ENCODE measurements at regions not wholly inside any gene's neighbourhood (a gene's known extent, or its start where the extent isn't known, plus 50 kb on each side); places are given as distances from the start of the nearest gene placed in this dataset.

GRCh38 chr5:144913661-144914060 is 743.0 kb downstream of the KCTD16 start:
- TF ChIP-seq SIN3A (IDR thresholded peaks at IDR 0.05; ENCODE audit: borderline replicate concordance, insufficient read depth, low read length), result no peak
- TF ChIP-seq TAF1 (IDR thresholded peaks at IDR 0.05; ENCODE audit: borderline replicate concordance, insufficient read depth, low read length), result no peak
